ENCODE measurements at regions not wholly inside any gene's neighbourhood (a gene's known extent, or its start where the extent isn't known, plus 50 kb on each side); places are given as distances from the start of the nearest gene placed in this dataset.
"Not testable (repeated sequence)": the region's sequence is repeated elsewhere in the genome, so short reads cannot be mapped to it uniquely, and the experiment has no call there.

GRCh38 chr2:13522096-13522495, 805.4 kb downstream of the TRIB2 start:
- no peak for DNase-seq (ENCODE audit: low read depth in 2 of 2)
- no peak overlapping the region for H3K9ac ChIP-seq (ENCODE audit: insufficient read depth, low read length)
- H3K36me3 ChIP-seq (ENCODE audit: control insufficient read depth, insufficient read depth, low read length), result no peaks in the 10 kb centered on the region
- H3K27me3 ChIP-seq (ENCODE audit: control insufficient read depth, insufficient read depth, low read length), result no peaks in the 10 kb centered on the region
- H3K4me3 ChIP-seq (replicated peaks in 1 of 4; ENCODE audit: control extremely low read depth in 1 of 4, insufficient read depth in 1 of 4, low read depth in 3 of 4, low read length in 4 of 4), result no peak overlapping the region
- H3K79me2 ChIP-seq (ENCODE audit: control insufficient read depth, insufficient read depth, low read length), result no peaks in the 10 kb centered on the region
- no peak overlapping the region for H2AFZ ChIP-seq (ENCODE audit: low read length)
- no peak overlapping the region for H3K4me2 ChIP-seq (ENCODE audit: extremely low read depth, insufficient read depth, low read length)
- H3K9me3 ChIP-seq (ENCODE audit: control insufficient read depth, insufficient read depth, low read depth, low read length), result no peaks in the 10 kb centered on the region
- no peaks in the 10 kb centered on the region for H4K20me1 ChIP-seq (ENCODE audit: control insufficient read depth, extremely low read depth, insufficient read depth, low read length)
- no peak overlapping the region for H3K27ac ChIP-seq (ENCODE audit: insufficient read depth, low read length)
- TF ChIP-seq CTCF (conservative IDR thresholded peaks at IDR 0.05 in 1 of 2, IDR thresholded peaks at IDR 0.05 in 1 of 2; ENCODE audit: low read depth in 1 of 2, low read length in 2 of 2) (no peak), EZH2 (IDR thresholded peaks at IDR 0.05; ENCODE audit: low read length, missing control alignments) (no peak)
- H3K4me1 ChIP-seq (ENCODE audit: control insufficient read depth, extremely low read depth, insufficient read depth, low read length), result no peaks in the 10 kb centered on the region

- H4K20me1 ChIP-seq (ENCODE audit: control insufficient read depth, extremely low read depth, insufficient read depth, low read length), result no peaks in the 10 kb centered on the region
- no peak overlapping the region for H3K9ac ChIP-seq (ENCODE audit: insufficient read depth, low read length)
- peak in 1 of 2 donors; percentile 74 for DNase-seq (ENCODE audit: low read depth in 2 of 2)
- no peaks in the 10 kb centered on the region for H3K4me1 ChIP-seq (ENCODE audit: control insufficient read depth, extremely low read depth, insufficient read depth, low read length)
- H3K4me3 ChIP-seq (replicated peaks in 1 of 4; ENCODE audit: control extremely low read depth in 1 of 4, insufficient read depth in 1 of 4, low read depth in 3 of 4, low read length in 4 of 4), result no peak overlapping the region
- H3K9me3 ChIP-seq (ENCODE audit: control insufficient read depth, insufficient read depth, low read depth, low read length), result no peaks in the 10 kb centered on the region
- no peak overlapping the region for H2AFZ ChIP-seq (ENCODE audit: low read length)
- no peaks in the 10 kb centered on the region for H3K79me2 ChIP-seq (ENCODE audit: control insufficient read depth, insufficient read depth, low read length)
- no peaks in the 10 kb centered on the region for H3K36me3 ChIP-seq (ENCODE audit: control insufficient read depth, insufficient read depth, low read length)
- no peaks in the 10 kb centered on the region for H3K27me3 ChIP-seq (ENCODE audit: control insufficient read depth, insufficient read depth, low read length)
- no peak overlapping the region for H3K27ac ChIP-seq (ENCODE audit: insufficient read depth, low read length)
- H3K4me2 ChIP-seq (ENCODE audit: extremely low read depth, insufficient read depth, low read length), result no peak overlapping the region
- TF ChIP-seq EZH2 (IDR thresholded peaks at IDR 0.05; ENCODE audit: low read length, missing control alignments) (no peak), CTCF (conservative IDR thresholded peaks at IDR 0.05 in 1 of 2, IDR thresholded peaks at IDR 0.05 in 1 of 2; ENCODE audit: low read depth in 1 of 2, low read length in 2 of 2) (no peak)
Measured at GRCh38 chr2:13522917-13523821, 806.4 kb downstream of the TRIB2 start.

- H4K20me1 ChIP-seq (ENCODE audit: control insufficient read depth, extremely low read depth, insufficient read depth, low read length), result no peaks in the 10 kb centered on the region
- no peaks in the 10 kb centered on the region for H3K9me3 ChIP-seq (ENCODE audit: control insufficient read depth, insufficient read depth, low read depth, low read length)
- H3K4me1 ChIP-seq (ENCODE audit: control insufficient read depth, extremely low read depth, insufficient read depth, low read length), result no peaks in the 10 kb centered on the region
- TF ChIP-seq EZH2 (IDR thresholded peaks at IDR 0.05; ENCODE audit: low read length, missing control alignments), result no peak
- no peak for TF ChIP-seq CTCF (conservative IDR thresholded peaks at IDR 0.05 in 1 of 2, IDR thresholded peaks at IDR 0.05 in 1 of 2; ENCODE audit: low read depth in 1 of 2, low read length in 2 of 2)
- no peak for DNase-seq (ENCODE audit: low read depth in 2 of 2)
- H3K27me3 ChIP-seq (ENCODE audit: control insufficient read depth, insufficient read depth, low read length), result no peaks in the 10 kb centered on the region
- H3K36me3 ChIP-seq (ENCODE audit: control insufficient read depth, insufficient read depth, low read length), result no peaks in the 10 kb centered on the region
- H3K9ac ChIP-seq (ENCODE audit: insufficient read depth, low read length), result no peak overlapping the region
- no peak overlapping the region for H3K4me3 ChIP-seq (replicated peaks in 1 of 4; ENCODE audit: control extremely low read depth in 1 of 4, insufficient read depth in 1 of 4, low read depth in 3 of 4, low read length in 4 of 4)
- no peak overlapping the region for H3K27ac ChIP-seq (ENCODE audit: insufficient read depth, low read length)
- H2AFZ ChIP-seq (ENCODE audit: low read length), result no peak overlapping the region
- no peaks in the 10 kb centered on the region for H3K79me2 ChIP-seq (ENCODE audit: control insufficient read depth, insufficient read depth, low read length)
- no peak overlapping the region for H3K4me2 ChIP-seq (ENCODE audit: extremely low read depth, insufficient read depth, low read length)
Measured at GRCh38 chr2:13524492-13524891, 807.8 kb downstream of the TRIB2 start.

- H3K27ac ChIP-seq (ENCODE audit: insufficient read depth, low read length); H4K20me1 ChIP-seq (ENCODE audit: control insufficient read depth, extremely low read depth, insufficient read depth, low read length); H3K9ac ChIP-seq (ENCODE audit: insufficient read depth, low read length); H3K4me3 ChIP-seq (replicated peaks in 1 of 4; ENCODE audit: control extremely low read depth in 1 of 4, insufficient read depth in 1 of 4, low read depth in 3 of 4, low read length in 4 of 4); H3K79me2 ChIP-seq (ENCODE audit: control insufficient read depth, insufficient read depth, low read length); H3K4me2 ChIP-seq (ENCODE audit: extremely low read depth, insufficient read depth, low read length); DNase-seq (ENCODE audit: low read depth in 2 of 2); H3K9me3 ChIP-seq (ENCODE audit: control insufficient read depth, insufficient read depth, low read depth, low read length); H2AFZ ChIP-seq (ENCODE audit: low read length); H3K27me3 ChIP-seq (ENCODE audit: control insufficient read depth, insufficient read depth, low read length); H3K36me3 ChIP-seq (ENCODE audit: control insufficient read depth, insufficient read depth, low read length); H3K4me1 ChIP-seq (ENCODE audit: control insufficient read depth, extremely low read depth, insufficient read depth, low read length): not testable (repeated sequence)
Measured at GRCh38 chr2:13531735-13532410, 815.1 kb downstream of the TRIB2 start.
